ENCODE measurements at regions not wholly inside any gene's neighbourhood (a gene's known extent, or its start where the extent isn't known, plus 50 kb on each side); places are given as distances from the start of the nearest gene placed in this dataset.
A peak's percentile ranks its signal among the peaks of the same experiment; 100 is the strongest.

GRCh38 chr16:7113949-7114348 is 218.7 kb upstream of the RBFOX1 start:
- intact Hi-C loops (cut with DNase I): no loop called here
- no peak for DNase-seq

GRCh38 chr16:7113395-7113794 is 219.2 kb upstream of the RBFOX1 start:
- intact Hi-C loops (cut with DNase I): no loop called here

GRCh38 chr16:7111265-7111664 is 221.4 kb upstream of the RBFOX1 start:
- intact Hi-C loops (cut with DNase I): no loop called here

More at GRCh38 chr16:7113395-7113794, 219.2 kb upstream of the RBFOX1 start:
- no peak for DNase-seq

GRCh38 chr16:7107436-7107835 is 225.2 kb upstream of the RBFOX1 start:
- DNase-seq: peak in 15 of 42 donors; percentile 9 to 58 (median 21)
- intact Hi-C loops (cut with DNase I): no loop called here

More at GRCh38 chr16:7111265-7111664, 221.4 kb upstream of the RBFOX1 start:
- no peak for DNase-seq

GRCh38 chr16:7103056-7103455 is 229.6 kb upstream of the RBFOX1 start:
- DNase-seq: no peak
- intact Hi-C loops (cut with DNase I): no loop called here

- DNase-seq: peak in 5 of 42 donors; percentile 2 to 49 (median 16)
- intact Hi-C loops (cut with DNase I): no loop called here
Measured at GRCh38 chr16:7101054-7101453, 231.6 kb upstream of the RBFOX1 start.

GRCh38 chr16:7097518-7097917 is 235.1 kb upstream of the RBFOX1 start:
- intact Hi-C loops (cut with DNase I): no loop called here
- no peak for DNase-seq

GRCh38 chr16:7093511-7093910 is 239.1 kb upstream of the RBFOX1 start:
- DNase-seq: no peak
- intact Hi-C loops (cut with DNase I): no loop called here

GRCh38 chr16:7090628-7091115 is 242.0 kb upstream of the RBFOX1 start:
- intact Hi-C loops (cut with DNase I): no loop called here
- DNase-seq: no peak

GRCh38 chr16:7089751-7090150 is 242.9 kb upstream of the RBFOX1 start:
- intact Hi-C loops (cut with DNase I): no loop called here
- DNase-seq: no peak

- intact Hi-C loops (cut with DNase I): no loop called here
- DNase-seq: no peak
Measured at GRCh38 chr16:7088711-7089110, 243.9 kb upstream of the RBFOX1 start.

- DNase-seq: peak; percentile 12 to 79 (median 44)
- intact Hi-C loops (cut with DNase I): no loop called here
Measured at GRCh38 chr16:7086822-7087616, 245.6 kb upstream of the RBFOX1 start.

GRCh38 chr16:7085776-7086175 is 246.9 kb upstream of the RBFOX1 start:
- intact Hi-C loops (cut with DNase I): no loop called here
- no peak for DNase-seq

GRCh38 chr16:7083096-7083495 is 249.5 kb upstream of the RBFOX1 start:
- no peak for DNase-seq
- intact Hi-C loops (cut with DNase I): no loop called here

GRCh38 chr16:7077636-7078035 is 255.0 kb upstream of the RBFOX1 start:
- intact Hi-C loops (cut with DNase I): no loop called here
- DNase-seq: no peak

GRCh38 chr16:7074715-7075114 is 257.9 kb upstream of the RBFOX1 start:
- intact Hi-C loops (cut with DNase I): no loop called here
- DNase-seq: no peak

GRCh38 chr16:7057458-7057857 is 275.2 kb upstream of the RBFOX1 start:
- intact Hi-C loops (cut with DNase I): no loop called here

GRCh38 chr16:7055443-7055842 is 277.2 kb upstream of the RBFOX1 start:
- intact Hi-C loops (cut with DNase I): no loop called here
- DNase-seq: no peak

More at GRCh38 chr16:7057458-7057857, 275.2 kb upstream of the RBFOX1 start:
- DNase-seq: peak in 8 of 42 donors; percentile 5 to 43 (median 16)

- peak in 22 of 42 donors; percentile 2 to 67 (median 30) for DNase-seq
- intact Hi-C loops (cut with DNase I): no loop called here
Measured at GRCh38 chr16:7051591-7052349, 280.9 kb upstream of the RBFOX1 start.

GRCh38 chr16:7044331-7044730 is 288.3 kb upstream of the RBFOX1 start:
- DNase-seq: no peak
- intact Hi-C loops (cut with DNase I): no loop called here
